ENCODE measurements at regions not wholly inside any gene's neighbourhood (a gene's known extent, or its start where the extent isn't known, plus 50 kb on each side); places are given as distances from the start of the nearest gene placed in this dataset.
A peak's percentile ranks its signal among the peaks of the same experiment; 100 is the strongest.
"Not testable (repeated sequence)": the region's sequence is repeated elsewhere in the genome, so short reads cannot be mapped to it uniquely, and the experiment has no call there.

- peak; percentile 82 for DNase-seq (ENCODE audit: low read depth)
Observed at GRCh38 chr10:61271127-61271780, 181.9 kb downstream of the TMEM26 start.

- no peak for DNase-seq (ENCODE audit: low read depth)
Observed at GRCh38 chr10:61263518-61263917, 189.7 kb downstream of the TMEM26 start.

- DNase-seq (ENCODE audit: low read depth): peak; percentile 84
Observed at GRCh38 chr10:61262486-61263261, 190.5 kb downstream of the TMEM26 start.

GRCh38 chr10:61257956-61258496, 195.2 kb downstream of the TMEM26 start:
- DNase-seq (ENCODE audit: low read depth): peak; percentile 31

- no peak for DNase-seq (ENCODE audit: low read depth)
Observed at GRCh38 chr10:61257136-61257535, 196.0 kb downstream of the TMEM26 start.

- not testable (repeated sequence) for DNase-seq (ENCODE audit: low read depth)
Observed at GRCh38 chr10:61252326-61252725, 200.9 kb downstream of the TMEM26 start.

- no peak for DNase-seq (ENCODE audit: low read depth)
Observed at GRCh38 chr10:61251089-61251488, 202.1 kb downstream of the TMEM26 start.

- no peak for DNase-seq (ENCODE audit: low read depth)
Observed at GRCh38 chr10:61250131-61250530, 203.1 kb downstream of the TMEM26 start.

GRCh38 chr10:61248013-61248412, 205.2 kb downstream of the TMEM26 start:
- no peak for DNase-seq (ENCODE audit: low read depth)

GRCh38 chr10:61244261-61244775, 208.9 kb downstream of the TMEM26 start:
- no peak for DNase-seq (ENCODE audit: low read depth)

GRCh38 chr10:61232780-61233179, 220.4 kb downstream of the TMEM26 start:
- DNase-seq (ENCODE audit: low read depth): no peak

- DNase-seq (ENCODE audit: low read depth): no peak
Observed at GRCh38 chr10:61225939-61226338, 227.2 kb downstream of the TMEM26 start.

- no peak for DNase-seq (ENCODE audit: low read depth)
Observed at GRCh38 chr10:61223576-61223975, 229.6 kb downstream of the TMEM26 start.

- DNase-seq (ENCODE audit: low read depth): no peak
Observed at GRCh38 chr10:61219696-61220095, 233.5 kb downstream of the TMEM26 start.

GRCh38 chr10:61217851-61218565, 235.2 kb downstream of the TMEM26 start:
- DNase-seq (ENCODE audit: low read depth): no peak

- no peak for DNase-seq (ENCODE audit: low read depth)
Observed at GRCh38 chr10:61215246-61215645, 237.9 kb downstream of the TMEM26 start.

GRCh38 chr10:61211468-61211867, 241.7 kb downstream of the TMEM26 start:
- DNase-seq (ENCODE audit: low read depth): no peak

- no peak for DNase-seq (ENCODE audit: low read depth)
Observed at GRCh38 chr10:61197057-61197456, 253.1 kb upstream of the RHOBTB1 start.

- no peak for DNase-seq (ENCODE audit: low read depth)
Observed at GRCh38 chr10:61195211-61195610, 251.2 kb upstream of the RHOBTB1 start.

GRCh38 chr10:61192589-61192988, 248.6 kb upstream of the RHOBTB1 start:
- not testable (repeated sequence) for DNase-seq (ENCODE audit: low read depth)

GRCh38 chr10:61192042-61192441, 248.1 kb upstream of the RHOBTB1 start:
- DNase-seq (ENCODE audit: low read depth): no peak

GRCh38 chr10:61189912-61190311, 245.9 kb upstream of the RHOBTB1 start:
- DNase-seq (ENCODE audit: low read depth): no peak
